ENCODE measurements at regions not wholly inside any gene's neighbourhood (a gene's known extent, or its start where the extent isn't known, plus 50 kb on each side); places are given as distances from the start of the nearest gene placed in this dataset.
"Not testable (repeated sequence)": the region's sequence is repeated elsewhere in the genome, so short reads cannot be mapped to it uniquely, and the experiment has no call there.

DNA sequence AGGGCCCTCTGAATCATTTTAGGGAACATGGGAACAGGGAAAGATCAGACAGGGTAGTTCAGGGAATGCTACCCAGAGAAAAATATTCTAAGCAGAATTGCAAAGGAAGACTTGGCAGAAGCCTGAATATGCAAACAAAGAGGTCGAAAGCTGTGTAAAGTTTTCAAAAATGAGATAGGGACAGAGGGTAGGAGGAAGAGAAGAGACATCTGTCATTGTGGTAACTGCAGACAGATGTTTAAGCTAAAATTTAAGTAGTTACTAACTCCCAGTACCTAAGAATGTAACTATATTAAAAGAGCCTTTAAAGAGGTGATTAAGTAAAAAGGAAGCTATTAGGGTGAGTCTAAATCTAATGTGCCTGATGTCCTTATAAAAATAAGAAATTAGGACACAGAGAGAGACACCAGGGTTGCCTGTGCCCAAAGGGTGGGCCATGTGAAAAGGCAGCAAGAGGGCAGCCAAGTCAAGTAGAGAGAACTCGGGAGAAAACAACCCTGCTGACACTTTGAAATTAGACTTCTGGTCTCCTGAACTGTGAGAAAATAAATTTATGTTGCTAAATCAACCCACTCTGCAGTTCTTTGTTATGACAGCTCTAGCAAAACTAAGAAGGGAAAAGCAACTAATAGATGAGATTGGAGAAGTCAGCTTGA lies 1647.4 kb upstream of the C9orf72 start:
- no peak for TF ChIP-seq CTCF (conservative IDR thresholded peaks at IDR 0.05; ENCODE audit: low read length)
- no peak for DNase-seq (ENCODE audit: low read depth)
- H3K4me3 ChIP-seq (ENCODE audit: low read length), result no peak overlapping the region

GRCh38 chr9:29228558-29228957 lies 1655.3 kb upstream of the C9orf72 start:
- no peak for TF ChIP-seq CTCF (conservative IDR thresholded peaks at IDR 0.05; ENCODE audit: low read length)
- DNase-seq (ENCODE audit: low read depth), result no peak
- H3K4me3 ChIP-seq (ENCODE audit: low read length), result no peak overlapping the region

DNA sequence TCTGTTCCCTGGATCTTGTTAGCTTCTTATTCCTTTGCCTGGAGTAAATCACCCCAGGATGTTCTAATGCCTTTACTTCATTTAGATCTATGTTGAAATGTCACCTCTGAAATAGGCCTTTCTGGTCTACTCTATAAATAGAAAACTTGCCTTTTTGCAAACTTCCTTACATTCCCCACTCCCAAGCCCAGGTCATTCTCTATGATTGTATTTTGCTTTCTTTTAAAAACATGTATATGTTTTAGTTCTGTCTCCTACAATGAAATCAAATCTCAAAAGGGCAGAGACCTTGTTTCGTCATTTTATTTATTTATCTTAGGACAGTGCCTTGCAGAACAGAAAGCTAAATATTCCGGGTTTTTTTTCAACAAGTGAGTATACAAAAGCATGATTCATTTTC lies 1657.7 kb upstream of the C9orf72 start:
- DNase-seq (ENCODE audit: low read depth), result no peak
- no peak for TF ChIP-seq CTCF (conservative IDR thresholded peaks at IDR 0.05; ENCODE audit: low read length)
- H3K4me3 ChIP-seq (ENCODE audit: low read length), result no peak overlapping the region

DNA sequence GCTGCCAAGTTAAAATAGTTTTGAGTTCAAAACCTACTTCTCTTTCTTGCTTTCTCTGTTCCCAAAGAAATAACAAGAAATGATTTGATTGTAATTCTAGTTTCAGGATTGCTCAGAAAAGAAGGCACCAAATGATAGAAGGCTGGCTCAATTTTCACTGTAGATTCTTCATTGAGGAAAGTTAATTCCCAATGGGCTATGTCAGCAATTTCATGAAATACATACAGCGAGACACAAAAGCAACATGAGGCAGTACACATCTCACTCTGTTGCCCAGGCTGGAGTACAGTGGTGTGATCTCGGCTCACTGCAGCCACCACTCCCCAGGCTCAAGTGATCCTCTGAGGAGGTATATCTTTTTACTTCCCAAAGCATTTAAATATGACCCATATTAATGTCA lies 1659.9 kb upstream of the C9orf72 start:
- DNase-seq (ENCODE audit: low read depth), result no peak
- TF ChIP-seq CTCF (conservative IDR thresholded peaks at IDR 0.05; ENCODE audit: low read length), result no peak
- no peak overlapping the region for H3K4me3 ChIP-seq (ENCODE audit: low read length)

GRCh38 chr9:29241320-29241719 lies 1668.0 kb upstream of the C9orf72 start:
- DNase-seq (ENCODE audit: low read depth), result no peak
- no peak for TF ChIP-seq CTCF (conservative IDR thresholded peaks at IDR 0.05; ENCODE audit: low read length)
- no peak overlapping the region for H3K4me3 ChIP-seq (ENCODE audit: low read length)

DNA sequence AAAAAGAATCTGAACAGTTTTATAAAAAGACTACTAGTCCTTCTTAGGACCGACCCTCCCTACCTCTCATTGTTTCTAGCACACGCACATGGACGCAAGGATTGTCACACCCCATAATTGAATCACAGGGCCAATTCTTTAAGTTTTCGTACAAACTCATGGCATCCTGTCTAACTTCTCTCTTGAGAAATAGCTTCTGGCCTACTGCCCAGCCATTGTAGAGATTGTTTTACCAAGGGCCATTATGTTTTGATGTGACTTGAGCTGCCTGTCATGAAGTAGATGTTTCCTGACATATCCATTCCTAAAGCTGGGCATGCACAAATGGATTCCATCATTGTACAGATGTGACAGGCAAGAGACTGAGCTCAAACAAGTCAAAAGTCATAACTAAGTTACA lies 1672.1 kb upstream of the C9orf72 start:
- H3K4me3 ChIP-seq (ENCODE audit: low read length), result no peak overlapping the region
- no peak for TF ChIP-seq CTCF (conservative IDR thresholded peaks at IDR 0.05; ENCODE audit: low read length)
- no peak for DNase-seq (ENCODE audit: low read depth)

DNA sequence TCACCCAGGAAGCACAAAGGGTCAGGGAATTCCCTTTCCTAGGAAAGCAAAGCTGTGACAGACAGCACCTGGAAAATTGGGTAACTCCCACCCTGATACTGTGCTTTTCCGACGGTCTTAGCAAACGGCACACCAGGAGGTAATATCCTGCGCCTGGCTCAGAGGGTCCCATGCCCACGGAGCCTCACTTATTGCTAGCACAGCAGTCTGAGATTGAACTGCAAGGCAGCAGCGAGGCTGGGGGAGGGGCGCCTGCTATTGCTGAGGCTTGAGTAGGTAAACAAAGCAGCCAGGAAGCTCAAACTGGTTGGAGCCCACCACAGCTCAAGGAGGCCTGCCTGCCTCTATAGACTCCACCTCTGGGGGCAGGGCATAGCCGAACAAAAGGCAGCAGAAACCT lies 1697.1 kb upstream of the C9orf72 start:
- not testable (repeated sequence) for H3K4me3 ChIP-seq (ENCODE audit: low read length); DNase-seq (ENCODE audit: low read depth)

DNA sequence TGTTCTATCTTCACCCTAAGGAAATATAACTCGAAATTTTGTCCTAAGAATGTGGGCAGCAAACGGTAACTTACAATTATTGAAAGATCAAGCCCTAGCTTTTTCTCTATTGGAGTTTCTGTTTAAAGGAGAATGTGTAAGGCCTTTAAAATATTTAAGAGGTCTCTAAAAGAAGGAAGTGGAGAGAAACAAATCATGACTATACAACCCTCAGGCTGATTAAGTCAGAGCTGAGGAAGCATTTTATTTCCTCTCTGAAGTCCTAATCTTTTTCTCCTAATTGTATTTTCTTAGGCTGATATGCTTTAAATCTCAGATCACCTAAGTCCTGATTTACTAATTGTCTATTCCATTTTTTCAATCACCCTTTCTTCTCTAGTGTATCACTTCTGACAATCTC lies 1708.8 kb upstream of the C9orf72 start:
- DNase-seq (ENCODE audit: low read depth), result no peak
- no peak for TF ChIP-seq CTCF (conservative IDR thresholded peaks at IDR 0.05; ENCODE audit: low read length)
- no peak overlapping the region for H3K4me3 ChIP-seq (ENCODE audit: low read length)

Measured in AG10803 (cell line).